Hepatocyte (in vitro differentiated cells): ENCODE measurements at regions not wholly inside any gene's neighbourhood (a gene's known extent, or its start where the extent isn't known, plus 50 kb on each side); places are given as distances from the start of the nearest gene placed in this dataset.

Experiments used
- DNase-seq: peaks from one replicate; pipeline ENCODE4 v3.0.0-alpha.2; 2016; ENCODE audit warnings: low spot score
- H2AFZ ChIP-seq: fragments of 200-600 bp; sonication (generic); 2 replicates; pipeline ENCODE4 v1.6.0; 2016; ENCODE audit warnings: antibody characterized with exemption, mild to moderate bottlenecking
- H3K27ac ChIP-seq: fragments of 200-600 bp; sonication (generic); 2 replicates; pipeline ENCODE4 v1.5.1; 2016; ENCODE audit warnings: mild to moderate bottlenecking
- H3K27me3 ChIP-seq: fragments of 200-600 bp; sonication (generic); 2 replicates; pipeline ENCODE4 v1.6.1; 2016
- H3K36me3 ChIP-seq: fragments of 200-600 bp; sonication (generic); replicated peaks from 2 replicates; pipeline ENCODE4 v1.5.1; 2016; ENCODE audit warnings: low read depth; ENCODE audit not compliant: insufficient read depth
- H3K4me1 ChIP-seq: fragments of 200-600 bp; sonication (generic); 2 replicates; pipeline ENCODE4 v1.5.1; 2016; ENCODE audit warnings: mild to moderate bottlenecking, moderate library complexity; ENCODE audit not compliant: insufficient read depth
- H3K4me2 ChIP-seq: fragments of 200-600 bp; sonication (generic); 2 replicates; pipeline ENCODE4 v1.6.0; 2016
- H3K4me3 ChIP-seq: fragments of 200-600 bp; sonication (generic); 2 replicates; pipeline ENCODE4 v1.5.1; 2016; ENCODE audit warnings: mild to moderate bottlenecking
- H3K79me2 ChIP-seq: fragments of 200-600 bp; sonication (generic); 2 replicates; pipeline ENCODE4 v1.6.0; 2017; ENCODE audit warnings: mild to moderate bottlenecking
- H3K9me2 ChIP-seq: fragments of 200-600 bp; sonication (generic); replicated peaks from 2 replicates; pipeline ENCODE4 v1.6.0; 2017; ENCODE audit warnings: mild to moderate bottlenecking; ENCODE audit not compliant: insufficient read depth
- H3K9me3 ChIP-seq: fragments of 200-600 bp; sonication (generic); 2 replicates; pipeline ENCODE4 v1.5.1; 2016; ENCODE audit warnings: low read depth, mild to moderate bottlenecking
- H4K20me1 ChIP-seq: fragments of 200-600 bp; sonication (generic); 2 replicates; pipeline ENCODE4 v1.6.0; 2016; ENCODE audit warnings: mild to moderate bottlenecking; ENCODE audit not compliant: insufficient read depth, poor library complexity, severe bottlenecking
- EZH2 ChIP-seq: fragments of 200-600 bp; sonication (generic); IDR thresholded peaks from 2 replicates; pipeline ENCODE4 v1.6.1; 2016; ENCODE audit warnings: antibody characterized with exemption, mild to moderate bottlenecking, borderline replicate concordance
- EZH2phosphoT487 ChIP-seq: fragments of 200-600 bp; sonication (generic); IDR thresholded peaks from one replicate; pipeline ENCODE4 v1.6.1; 2018; ENCODE audit warnings: antibody characterized with exemption, mild to moderate bottlenecking, low read depth, moderate library complexity; ENCODE audit not compliant: unreplicated experiment, severe bottlenecking
- WGBS: methylation state at CpG from one replicate; pipeline ENCODE4 v1.1.6; 2016; ENCODE audit warnings: low lambda C conversion rate; ENCODE audit errors: missing lambda C conversion rate; 5-methylcytosine and 5-hydroxymethylcytosine counted together
- TF ChIP-seq, protein P1 (sequence below): fragments of 200-600 bp; sonication (generic); IDR thresholded peaks from 2 replicates; pipeline ENCODE4 v1.5.1; 2016; ENCODE audit warnings: antibody characterized with exemption, mild to moderate bottlenecking; ENCODE audit not compliant: poor library complexity

DNA sequence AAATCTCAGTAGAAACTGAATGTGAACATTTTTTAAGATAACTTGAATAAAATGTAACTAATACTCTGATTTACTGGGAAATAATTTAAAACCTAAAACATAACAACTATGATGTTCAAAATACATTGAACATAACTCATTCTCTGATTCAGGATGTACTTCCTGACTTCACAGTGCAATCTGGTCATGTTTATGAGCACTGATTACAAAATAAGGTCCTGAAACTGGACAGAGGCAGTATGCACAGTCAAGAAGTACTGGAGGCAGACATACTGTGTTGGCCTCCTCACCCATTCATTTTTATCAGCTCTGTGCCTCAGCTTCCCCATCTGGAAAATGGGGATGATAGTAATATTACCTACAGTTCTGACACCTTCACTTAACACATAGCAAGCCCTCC lies 651.3 kb downstream of the PTPRC start:
- no peaks in the 10 kb centered on the region for H3K9me3 ChIP-seq
- H3K9me2 ChIP-seq, result no peaks in the 10 kb centered on the region
- no peak overlapping the region for H3K4me3 ChIP-seq
- H3K79me2 ChIP-seq, result no peaks in the 10 kb centered on the region
- TF ChIP-seq EZH2 (no peak), EZH2phosphoT487 (no peak)
- TF ChIP-seq, protein P1, sequence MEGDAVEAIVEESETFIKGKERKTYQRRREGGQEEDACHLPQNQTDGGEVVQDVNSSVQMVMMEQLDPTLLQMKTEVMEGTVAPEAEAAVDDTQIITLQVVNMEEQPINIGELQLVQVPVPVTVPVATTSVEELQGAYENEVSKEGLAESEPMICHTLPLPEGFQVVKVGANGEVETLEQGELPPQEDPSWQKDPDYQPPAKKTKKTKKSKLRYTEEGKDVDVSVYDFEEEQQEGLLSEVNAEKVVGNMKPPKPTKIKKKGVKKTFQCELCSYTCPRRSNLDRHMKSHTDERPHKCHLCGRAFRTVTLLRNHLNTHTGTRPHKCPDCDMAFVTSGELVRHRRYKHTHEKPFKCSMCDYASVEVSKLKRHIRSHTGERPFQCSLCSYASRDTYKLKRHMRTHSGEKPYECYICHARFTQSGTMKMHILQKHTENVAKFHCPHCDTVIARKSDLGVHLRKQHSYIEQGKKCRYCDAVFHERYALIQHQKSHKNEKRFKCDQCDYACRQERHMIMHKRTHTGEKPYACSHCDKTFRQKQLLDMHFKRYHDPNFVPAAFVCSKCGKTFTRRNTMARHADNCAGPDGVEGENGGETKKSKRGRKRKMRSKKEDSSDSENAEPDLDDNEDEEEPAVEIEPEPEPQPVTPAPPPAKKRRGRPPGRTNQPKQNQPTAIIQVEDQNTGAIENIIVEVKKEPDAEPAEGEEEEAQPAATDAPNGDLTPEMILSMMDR, result no peak
- no peak overlapping the region for H2AFZ ChIP-seq
- no peak overlapping the region for H3K27ac ChIP-seq
- H3K4me2 ChIP-seq, result no peak overlapping the region
- no peaks in the 10 kb centered on the region for H3K27me3 ChIP-seq
- no peak for DNase-seq
- no peaks in the 10 kb centered on the region for H4K20me1 ChIP-seq
- H3K4me1 ChIP-seq, result no peaks in the 10 kb centered on the region
- no peaks in the 10 kb centered on the region for H3K36me3 ChIP-seq

DNA sequence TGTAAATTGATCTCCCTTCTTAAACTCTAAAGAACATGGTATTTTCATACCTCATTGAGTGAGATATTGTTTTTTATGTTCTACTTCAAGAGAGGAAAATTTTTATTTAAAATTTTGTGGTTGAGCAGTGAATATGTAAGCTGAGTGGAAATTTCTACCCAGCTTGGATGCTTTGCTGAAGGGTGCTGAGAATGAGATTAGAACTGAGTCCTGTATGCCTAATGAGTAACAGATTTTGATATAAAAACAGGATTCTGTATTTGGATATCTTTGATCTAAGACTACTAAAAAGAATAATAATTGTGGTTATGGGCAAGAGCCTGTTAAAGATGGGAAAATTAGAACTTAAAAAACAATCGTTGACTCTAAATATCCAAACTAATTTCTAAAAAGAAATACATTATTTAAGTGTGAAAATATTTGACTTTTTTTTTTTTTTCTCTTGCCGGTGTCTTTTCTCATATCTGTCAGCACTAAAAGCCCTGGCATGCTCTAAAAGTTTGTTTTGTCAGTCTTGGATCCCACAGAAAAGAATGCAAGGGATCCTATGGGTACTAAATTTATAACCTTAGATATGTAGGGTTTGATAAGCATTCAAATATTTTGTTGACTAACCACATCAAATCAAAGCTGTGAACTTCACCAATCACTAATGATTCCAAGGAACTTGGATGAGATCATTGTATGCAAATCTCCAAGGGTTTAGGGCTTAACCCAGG lies 652.3 kb downstream of the PTPRC start:
- no peak overlapping the region for H3K4me3 ChIP-seq

DNA sequence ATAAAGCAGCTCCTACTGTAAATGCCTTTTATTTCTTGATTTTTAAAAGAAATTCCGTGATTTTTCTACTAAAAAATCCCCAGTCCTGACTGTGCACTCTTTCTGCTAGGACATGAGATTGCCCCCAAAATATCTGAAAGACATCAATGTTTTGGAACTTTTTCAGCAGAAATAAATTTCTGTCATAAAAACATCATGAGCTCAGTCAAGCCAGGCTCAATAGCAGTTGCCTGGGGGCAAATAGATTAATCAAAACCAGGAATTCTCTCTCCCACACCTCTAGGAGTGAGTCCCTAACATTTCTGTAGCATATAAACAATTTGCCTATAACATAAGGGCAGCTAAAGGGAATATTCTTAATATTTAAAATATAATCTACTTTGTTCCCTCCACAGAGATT lies 654.1 kb downstream of the PTPRC start:
- Histone ChIP-seq H3K9me2 (no peaks in the 10 kb centered on the region), H3K36me3 (no peaks in the 10 kb centered on the region), H3K27me3 (no peaks in the 10 kb centered on the region), H3K4me3 (no peak overlapping the region), H3K9me3 (no peaks in the 10 kb centered on the region), H3K4me2 (no peak overlapping the region), H4K20me1 (no peaks in the 10 kb centered on the region), H3K79me2 (no peaks in the 10 kb centered on the region), H2AFZ (no peak overlapping the region), H3K27ac (no peak overlapping the region), H3K4me1 (no peaks in the 10 kb centered on the region)
- DNase-seq, result no peak
- 78% methylated on average over 1 of the region's 1 CpG for WGBS
- TF ChIP-seq EZH2phosphoT487 (no peak), EZH2 (no peak)
- TF ChIP-seq, protein P1, result no peak

More for the DNA sequence above, 652.3 kb downstream of the PTPRC start:
- no peaks in the 10 kb centered on the region for H3K79me2 ChIP-seq
- no peak for DNase-seq
- 67% methylated on average over 2 of the region's 2 CpGs for WGBS
- H3K27me3 ChIP-seq, result no peaks in the 10 kb centered on the region
- H3K27ac ChIP-seq, result no peak overlapping the region
- no peak overlapping the region for H2AFZ ChIP-seq
- H3K4me2 ChIP-seq, result no peak overlapping the region
- no peaks in the 10 kb centered on the region for H4K20me1 ChIP-seq
- no peaks in the 10 kb centered on the region for H3K9me3 ChIP-seq
- no peaks in the 10 kb centered on the region for H3K9me2 ChIP-seq
- H3K36me3 ChIP-seq, result no peaks in the 10 kb centered on the region
- TF ChIP-seq EZH2 (no peak), EZH2phosphoT487 (no peak)
- TF ChIP-seq, protein P1, result no peak
- H3K4me1 ChIP-seq, result no peaks in the 10 kb centered on the region

DNA sequence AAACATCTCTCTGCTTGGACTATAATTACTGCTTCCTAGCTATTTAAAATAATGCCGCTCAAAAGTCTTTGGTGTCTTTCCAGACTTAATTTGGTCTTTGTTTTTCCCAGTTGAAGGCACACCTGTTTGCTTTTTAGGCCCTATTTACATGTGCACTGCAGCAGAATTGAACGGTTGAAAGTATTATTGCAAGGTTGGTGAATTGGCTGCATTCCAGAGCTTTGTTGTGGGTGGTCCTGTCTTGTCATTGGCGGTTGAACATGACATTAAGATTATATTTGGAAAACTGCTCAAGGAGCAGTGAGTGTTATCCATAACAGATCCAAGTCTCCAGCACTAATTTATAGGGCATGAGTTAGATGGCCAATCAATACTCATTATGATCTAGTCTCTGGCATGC lies 656.3 kb downstream of the PTPRC start:
- no peak overlapping the region for H3K4me3 ChIP-seq
- TF ChIP-seq EZH2, result no peak
- TF ChIP-seq EZH2phosphoT487, result no peak
- TF ChIP-seq, protein P1, result no peak
- no peaks in the 10 kb centered on the region for H3K9me2 ChIP-seq
- H3K36me3 ChIP-seq, result no peaks in the 10 kb centered on the region
- no peak for DNase-seq
- no peaks in the 10 kb centered on the region for H3K9me3 ChIP-seq
- H3K79me2 ChIP-seq, result no peaks in the 10 kb centered on the region
- no peaks in the 10 kb centered on the region for H3K27me3 ChIP-seq
- no peaks in the 10 kb centered on the region for H4K20me1 ChIP-seq
- H3K27ac ChIP-seq, result no peak overlapping the region
- H3K4me2 ChIP-seq, result no peak overlapping the region
- H2AFZ ChIP-seq, result no peak overlapping the region
- WGBS, result 41% methylated on average over 3 of the region's 3 CpGs
- peaks cover 4% of the 10 kb centered on the region for H3K4me1 ChIP-seq
